GM23338 (cell line): ENCODE measurements at regions not wholly inside any gene's neighbourhood (a gene's known extent, or its start where the extent isn't known, plus 50 kb on each side); places are given as distances from the start of the nearest gene placed in this dataset.

ENCODE experiments used
- CTCF ChIP-seq, 2 experiments: fragments of 200-600 bp in 1 of 2; sonication (generic) in 1 of 2; conservative IDR thresholded peaks; 2 replicates each; pipeline versions ENCODE4 v1.5.1 to v1.6.1; 2016 to 2017; ENCODE audit warnings: antibody characterized with exemption in 2 of 2, low read depth in 2 of 2, mild to moderate bottlenecking in 2 of 2, moderate library complexity in 1 of 2
- EZH2phosphoT487 ChIP-seq: fragments of 200-600 bp; sonication (generic); IDR thresholded peaks from one replicate; pipeline ENCODE4 v1.8.1; 2018; ENCODE audit warnings: antibody characterized with exemption; ENCODE audit not compliant: unreplicated experiment
- REST ChIP-seq: IDR thresholded peaks from one replicate; pipeline ENCODE4 v1.6.1; 2018; ENCODE audit warnings: antibody characterized with exemption; ENCODE audit not compliant: unreplicated experiment

- TF ChIP-seq CTCF (conservative IDR thresholded peaks at IDR 0.05; ENCODE audit: low read depth in 2 of 2) (no peak), EZH2phosphoT487 (no peak), REST (no peak)
Observed at GRCh38 chr5:135185481-135186065, 151.5 kb upstream of the PITX1 start.
